Right atrium auricular region (tissue), 2 donors: ENCODE measurements at regions not wholly inside any gene's neighbourhood (a gene's known extent, or its start where the extent isn't known, plus 50 kb on each side); places are given as distances from the start of the nearest gene placed in this dataset.

Experiments
- DNase-seq: peaks from one replicate; pipeline ENCODE4 v3.0.0-alpha.2; 2019; ENCODE audit warnings: low spot score
- H3K27ac ChIP-seq, 2 donors: fragments of 200-600 bp; sonication (generic); 1 replicate in 1 of 2; 2 replicates in 1 of 2; pipeline ENCODE4 v1.5.1; 2016 to 2019
- H3K27me3 ChIP-seq, 2 donors: fragments of 200-600 bp; sonication (generic); one replicate each; pipeline versions ENCODE4 v1.5.1 to v1.6.0; 2017 to 2019
- H3K36me3 ChIP-seq: fragments of 200-600 bp; sonication (generic); one replicate; pipeline ENCODE4 v1.5.1; 2016
- H3K4me1 ChIP-seq, 2 donors: fragments of 200-600 bp; sonication (generic); one replicate each; pipeline versions ENCODE4 v1.5.1 to v1.6.0; 2017 to 2019
- H3K4me3 ChIP-seq, 2 donors: fragments of 200-600 bp; sonication (generic); 1 replicate in 1 of 2; 2 replicates in 1 of 2; pipeline ENCODE4 v1.5.1; 2017 to 2019; ENCODE audit warnings: mild to moderate bottlenecking in 1 of 2, moderate library complexity in 1 of 2
- H3K9me3 ChIP-seq, 2 donors: fragments of 200-600 bp; sonication (generic); one replicate each; pipeline ENCODE4 v1.5.1; 2019
- TF ChIP-seq, protein P1 (sequence below), 2 donors: fragments of 200-600 bp; sonication (generic); IDR thresholded peaks; one replicate each; pipeline ENCODE4 v1.5.1; 2019; ENCODE audit warnings: antibody characterized with exemption in 2 of 2

DNA sequence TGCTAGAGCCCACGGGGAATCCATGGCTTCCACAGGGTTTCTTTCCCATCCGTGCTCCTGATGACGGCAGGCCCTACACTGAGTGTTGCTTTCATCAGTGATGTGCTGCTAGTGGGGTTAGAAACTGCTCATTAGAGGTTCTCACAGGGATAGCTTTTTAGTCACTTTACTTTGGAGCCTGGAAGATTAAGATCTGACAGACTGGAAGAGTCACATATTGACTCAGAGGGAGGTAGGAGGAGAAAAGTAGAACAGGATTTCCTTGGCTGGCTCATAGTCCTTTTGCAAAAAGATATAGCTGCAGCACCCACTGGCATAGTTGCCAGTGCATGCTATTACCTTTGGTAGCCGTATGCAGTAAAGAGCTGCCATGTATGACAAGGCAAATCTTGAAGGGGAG, 890.3 kb downstream of the C6orf118 start:
- Histone ChIP-seq H3K27me3 (no peaks in the 10 kb centered on the region), H3K4me1 (no peaks in the 10 kb centered on the region), H3K36me3 (no peaks in the 10 kb centered on the region), H3K27ac (no peak overlapping the region), H3K9me3 (peaks cover 0 to 9% of the 10 kb centered on the region in 2 donors), H3K4me3 (no peak overlapping the region)
- TF ChIP-seq, protein P1, sequence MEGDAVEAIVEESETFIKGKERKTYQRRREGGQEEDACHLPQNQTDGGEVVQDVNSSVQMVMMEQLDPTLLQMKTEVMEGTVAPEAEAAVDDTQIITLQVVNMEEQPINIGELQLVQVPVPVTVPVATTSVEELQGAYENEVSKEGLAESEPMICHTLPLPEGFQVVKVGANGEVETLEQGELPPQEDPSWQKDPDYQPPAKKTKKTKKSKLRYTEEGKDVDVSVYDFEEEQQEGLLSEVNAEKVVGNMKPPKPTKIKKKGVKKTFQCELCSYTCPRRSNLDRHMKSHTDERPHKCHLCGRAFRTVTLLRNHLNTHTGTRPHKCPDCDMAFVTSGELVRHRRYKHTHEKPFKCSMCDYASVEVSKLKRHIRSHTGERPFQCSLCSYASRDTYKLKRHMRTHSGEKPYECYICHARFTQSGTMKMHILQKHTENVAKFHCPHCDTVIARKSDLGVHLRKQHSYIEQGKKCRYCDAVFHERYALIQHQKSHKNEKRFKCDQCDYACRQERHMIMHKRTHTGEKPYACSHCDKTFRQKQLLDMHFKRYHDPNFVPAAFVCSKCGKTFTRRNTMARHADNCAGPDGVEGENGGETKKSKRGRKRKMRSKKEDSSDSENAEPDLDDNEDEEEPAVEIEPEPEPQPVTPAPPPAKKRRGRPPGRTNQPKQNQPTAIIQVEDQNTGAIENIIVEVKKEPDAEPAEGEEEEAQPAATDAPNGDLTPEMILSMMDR (IDR thresholded peaks at IDR 0.05): no peak
- no peak for DNase-seq

DNA sequence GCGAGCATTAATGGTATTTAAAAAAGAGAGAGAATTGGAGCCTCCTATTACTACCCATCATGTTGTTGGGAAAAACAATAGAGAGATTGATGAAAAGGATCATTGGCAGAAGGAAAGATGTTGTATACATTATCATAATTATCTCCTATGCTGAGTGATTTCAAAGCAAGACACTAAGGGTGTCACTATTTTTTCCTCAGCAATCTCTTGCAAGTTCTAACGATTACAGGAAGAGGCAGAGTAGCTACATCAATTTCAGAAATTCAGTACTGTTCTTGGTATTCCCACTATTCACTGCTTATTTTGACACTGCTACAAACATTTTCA, 891.2 kb downstream of the C6orf118 start:
- H3K36me3 ChIP-seq: no peaks in the 10 kb centered on the region
- peaks cover 0 to 9% of the 10 kb centered on the region in 2 donors for H3K9me3 ChIP-seq
- no peak overlapping the region for H3K4me3 ChIP-seq
- H3K27me3 ChIP-seq: no peaks in the 10 kb centered on the region
- TF ChIP-seq, protein P1 (IDR thresholded peaks at IDR 0.05): no peak
- H3K4me1 ChIP-seq: no peaks in the 10 kb centered on the region
- DNase-seq: no peak
- no peak overlapping the region for H3K27ac ChIP-seq

DNA sequence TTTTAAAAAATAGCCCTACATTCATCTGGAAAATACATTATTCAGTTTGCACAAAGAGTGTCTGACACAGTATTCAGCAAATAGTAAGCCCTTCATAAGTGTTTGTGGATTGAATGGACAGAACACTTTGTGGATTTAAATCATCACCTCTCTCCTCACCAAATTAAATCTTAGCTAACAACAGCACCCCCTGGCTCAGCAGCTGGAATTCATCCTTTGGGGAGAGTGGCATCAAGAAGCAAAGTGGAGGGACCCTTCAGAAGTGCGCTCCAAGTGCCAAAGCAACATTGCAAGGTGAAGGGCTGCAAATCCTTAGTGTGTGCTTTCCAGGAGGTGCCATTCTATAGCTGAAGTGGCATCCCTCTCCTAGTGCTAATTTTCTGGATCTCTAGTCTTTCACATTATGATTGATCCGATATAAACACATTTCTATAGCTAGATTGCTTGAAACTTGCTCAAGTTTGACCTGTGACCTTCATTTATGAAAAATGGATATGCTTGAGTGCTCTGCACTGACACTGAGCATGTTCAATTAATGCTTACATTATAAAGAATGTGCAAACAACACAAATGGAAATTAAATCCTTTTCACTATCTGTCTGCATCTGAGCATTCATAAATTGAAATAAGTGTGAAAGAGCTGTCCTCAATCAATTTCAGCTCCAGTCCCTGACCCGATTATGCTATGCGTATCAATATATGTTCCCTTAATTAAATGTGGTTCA, 891.7 kb downstream of the C6orf118 start:
- TF ChIP-seq, protein P1 (IDR thresholded peaks at IDR 0.05): peak in 1 of 2 donors; percentile 32
- H3K4me3 ChIP-seq: no peak overlapping the region
- no peaks in the 10 kb centered on the region for H3K4me1 ChIP-seq
- no peak for DNase-seq
- no peak overlapping the region for H3K27ac ChIP-seq
- H3K36me3 ChIP-seq: no peaks in the 10 kb centered on the region
- H3K9me3 ChIP-seq: peaks cover 0 to 7% of the 10 kb centered on the region in 2 donors
- no peaks in the 10 kb centered on the region for H3K27me3 ChIP-seq

DNA sequence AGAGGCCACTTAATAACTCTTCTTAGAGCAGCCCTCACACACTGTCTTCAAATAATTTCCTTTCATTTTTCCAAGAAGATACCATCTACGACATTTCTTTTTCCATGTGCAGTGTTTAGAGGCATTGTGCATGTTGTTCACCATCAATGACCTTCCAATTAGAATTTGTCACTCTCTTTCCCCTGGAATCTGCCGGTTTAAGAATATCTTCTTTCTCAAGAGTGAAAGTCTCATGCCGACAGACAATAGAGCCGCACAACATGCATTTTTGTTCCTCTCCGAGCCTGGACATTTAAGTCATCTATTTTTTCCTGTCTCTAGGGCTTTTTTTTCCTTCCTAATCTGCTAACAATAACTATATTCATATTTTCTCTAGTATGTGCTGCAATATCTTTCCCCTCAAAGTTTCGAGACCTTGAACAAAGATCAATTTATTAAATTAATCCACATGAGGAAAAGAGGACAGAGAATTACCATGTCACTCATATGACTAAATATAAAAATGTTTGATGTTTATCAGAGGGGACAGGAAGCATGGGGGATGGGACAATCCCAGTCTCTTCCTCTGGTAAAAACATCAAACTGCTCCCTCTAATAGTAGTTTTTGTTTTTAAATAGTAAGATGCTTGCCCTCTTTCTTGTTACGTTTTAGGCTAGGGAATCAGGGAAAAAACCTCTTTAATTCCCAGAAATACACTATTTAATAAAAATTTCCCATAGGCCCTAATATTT, 893.4 kb downstream of the C6orf118 start:
- Histone ChIP-seq H3K27ac (peak overlapping the region; percentile 12 to 20), H3K4me3 (peak overlapping the region in 1 of 2 donors; percentile 20), H3K4me1 (no peaks in the 10 kb centered on the region), H3K36me3 (no peaks in the 10 kb centered on the region), H3K9me3 (no peaks in the 10 kb centered on the region), H3K27me3 (no peaks in the 10 kb centered on the region)
- DNase-seq: no peak
- TF ChIP-seq, protein P1 (IDR thresholded peaks at IDR 0.05): no peak

DNA sequence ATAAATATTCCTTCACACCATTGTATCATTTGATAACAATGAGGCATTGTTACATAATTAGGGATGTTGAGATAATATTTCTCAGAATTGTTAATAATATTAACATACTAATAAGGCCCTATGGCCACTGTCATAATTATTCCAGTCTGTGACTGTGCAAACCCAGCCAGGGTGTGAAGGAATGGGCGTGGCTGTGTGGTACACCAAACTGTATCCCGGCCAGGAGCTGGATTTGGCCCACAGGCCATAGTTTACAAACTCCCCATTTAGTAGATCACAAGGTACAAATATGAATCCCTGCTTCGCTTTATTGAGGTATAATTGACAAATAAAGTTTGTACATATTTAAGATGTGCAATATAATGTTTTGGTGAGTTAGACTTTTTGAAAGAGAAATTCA, 894.7 kb downstream of the C6orf118 start:
- Histone ChIP-seq H3K27ac (no peak overlapping the region), H3K9me3 (no peaks in the 10 kb centered on the region), H3K27me3 (no peaks in the 10 kb centered on the region), H3K36me3 (no peaks in the 10 kb centered on the region), H3K4me3 (no peak overlapping the region), H3K4me1 (no peaks in the 10 kb centered on the region)
- DNase-seq: no peak
- TF ChIP-seq, protein P1 (IDR thresholded peaks at IDR 0.05): no peak
